GM12891 (cell line): ENCODE measurements at regions not wholly inside any gene's neighbourhood (a gene's known extent, or its start where the extent isn't known, plus 50 kb on each side); places are given as distances from the start of the nearest gene placed in this dataset.

Experiments
- POLR2A ChIP-seq: IDR thresholded peaks from 2 replicates; pipeline ENCODE4 v1.6.1; 2011; ENCODE audit warnings: low read depth, low read length, control low read depth
- POLR2AphosphoS5 ChIP-seq: IDR thresholded peaks from 2 replicates; pipeline ENCODE4 v1.6.1; 2011; ENCODE audit warnings: low read depth, low read length, control low read depth
- POU2F2 ChIP-seq: IDR thresholded peaks from 2 replicates; pipeline ENCODE4 v1.6.1; 2011; ENCODE audit warnings: low read depth, mild to moderate bottlenecking, control low read depth, low read length, moderate library complexity
- SPI1 ChIP-seq: IDR thresholded peaks from 2 replicates; pipeline ENCODE4 v1.6.1; 2011; ENCODE audit warnings: low read depth, low read length, control low read depth
- TAF1 ChIP-seq: IDR thresholded peaks from 2 replicates; pipeline ENCODE4 v1.6.1; 2011; ENCODE audit warnings: low read depth, low read length, control low read depth

GRCh38 chrX:94662689-94663088, 988.7 kb downstream of the FAM133A start:
- TF ChIP-seq POLR2A = no peak
- TF ChIP-seq POLR2AphosphoS5 = no peak
- no peak for TF ChIP-seq TAF1
- no peak for TF ChIP-seq POU2F2
- TF ChIP-seq SPI1 = no peak
